SIG-M5 (cell line): ENCODE measurements at regions not wholly inside any gene's neighbourhood (a gene's known extent, or its start where the extent isn't known, plus 50 kb on each side); places are given as distances from the start of the nearest gene placed in this dataset.

ENCODE experiments used
- DNase-seq: peaks from one replicate; lab custom pipeline; 2025; lab: John Stamatoyannopoulos, UW

DNA sequence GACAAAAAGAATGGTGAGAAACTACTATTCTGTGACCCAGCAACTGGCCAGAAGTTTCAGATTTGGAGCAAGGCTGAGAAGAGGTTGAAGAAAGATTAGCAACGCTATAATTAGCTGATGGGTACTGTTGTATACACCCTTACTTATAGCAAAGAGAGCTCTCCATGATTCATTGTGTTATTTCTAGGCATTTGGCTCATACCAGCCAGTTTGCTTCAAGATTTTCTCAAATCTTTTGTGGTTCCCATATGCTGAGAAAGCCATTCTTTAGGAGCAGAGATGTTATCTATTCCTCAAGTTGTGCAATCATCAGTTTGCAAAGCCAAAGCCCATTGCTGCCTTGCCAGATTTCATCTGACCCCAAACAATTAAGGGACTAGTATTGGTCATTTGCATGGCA lies 179.4 kb downstream of the ETS1 start:
- DNase-seq: no peak

DNA sequence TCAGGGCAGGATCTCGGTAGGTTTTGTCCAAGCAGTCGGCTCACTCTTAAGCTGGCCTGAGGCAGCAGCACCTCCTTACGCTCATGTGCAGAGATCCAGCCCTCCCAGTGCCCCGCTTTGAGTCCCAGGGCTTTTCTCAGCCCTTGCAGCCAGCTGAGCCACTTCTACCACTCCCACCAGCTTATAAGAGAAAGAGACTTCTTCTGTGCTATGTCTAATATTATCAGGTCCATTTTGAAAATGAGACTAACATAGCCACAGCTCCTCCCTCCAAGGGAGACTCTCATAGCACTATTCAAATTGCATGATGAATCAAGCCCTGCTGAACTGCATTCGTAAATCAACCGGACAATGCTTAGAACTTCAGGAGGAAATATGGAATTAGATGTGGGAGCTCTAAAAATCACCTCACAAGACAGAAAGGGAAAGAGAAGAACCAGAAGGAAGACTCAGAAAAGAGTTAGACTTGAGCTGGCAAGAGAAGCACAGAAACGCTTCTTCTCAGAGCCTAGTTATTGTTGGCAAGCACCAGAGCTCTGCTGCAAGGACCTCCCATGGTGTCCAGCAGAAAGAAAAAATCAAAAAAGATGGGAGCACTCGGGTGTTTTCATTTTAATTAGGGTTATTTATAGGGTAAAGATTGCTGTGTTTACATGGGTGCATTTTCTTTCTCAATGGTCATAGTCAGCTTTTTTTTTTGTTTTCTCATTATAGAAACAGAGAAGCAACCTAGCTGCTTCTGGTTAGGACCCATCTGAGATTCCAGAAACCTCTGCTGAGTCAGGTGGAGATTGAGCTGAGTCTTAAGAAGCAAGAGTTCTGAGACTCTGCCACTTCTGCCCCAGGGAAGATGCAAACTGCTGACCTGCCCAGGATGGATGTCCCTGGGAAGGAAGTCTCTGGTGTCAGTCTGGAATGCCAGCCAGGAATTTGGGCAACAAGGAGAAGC lies 181.4 kb downstream of the ETS1 start:
- no peak for DNase-seq

DNA sequence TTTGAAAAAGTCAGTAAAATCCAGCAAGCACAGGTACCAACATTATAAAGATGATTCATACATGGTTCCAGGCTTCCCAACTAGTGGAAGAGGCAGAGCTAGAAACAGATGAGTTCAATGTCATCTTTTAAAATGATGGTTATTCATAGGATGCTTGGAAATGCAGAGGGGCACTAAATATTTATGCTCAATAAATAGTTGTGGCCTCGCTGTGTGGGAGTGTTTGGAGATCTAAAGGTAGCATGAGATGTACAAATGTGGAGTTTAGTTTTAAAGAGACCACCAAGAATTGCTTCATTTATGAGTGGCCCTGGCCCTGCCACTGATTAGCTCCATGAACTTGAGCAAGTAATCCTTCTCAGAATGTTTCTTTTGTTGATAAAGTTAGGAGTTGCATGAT lies 182.2 kb downstream of the ETS1 start:
- no peak for DNase-seq

DNA sequence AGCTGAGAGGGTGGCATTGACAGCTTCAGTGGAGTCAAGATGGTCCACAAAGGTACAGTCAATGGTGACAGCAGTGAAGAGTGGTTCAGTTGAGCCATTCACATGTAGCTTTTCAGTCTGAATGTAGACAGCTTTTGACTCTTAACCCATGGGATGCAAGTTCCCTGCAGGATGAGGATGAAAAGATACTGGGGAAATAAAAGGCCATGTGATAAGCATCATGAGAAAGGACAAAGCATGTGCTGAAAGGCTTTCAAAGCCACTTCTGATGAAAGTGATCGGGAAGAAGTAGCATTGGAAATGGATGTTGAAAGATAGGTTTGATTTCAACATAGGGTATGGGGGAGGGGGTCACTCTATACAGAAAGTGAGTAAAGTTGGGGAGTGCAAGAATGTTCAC lies 182.9 kb downstream of the ETS1 start:
- no peak for DNase-seq

DNA sequence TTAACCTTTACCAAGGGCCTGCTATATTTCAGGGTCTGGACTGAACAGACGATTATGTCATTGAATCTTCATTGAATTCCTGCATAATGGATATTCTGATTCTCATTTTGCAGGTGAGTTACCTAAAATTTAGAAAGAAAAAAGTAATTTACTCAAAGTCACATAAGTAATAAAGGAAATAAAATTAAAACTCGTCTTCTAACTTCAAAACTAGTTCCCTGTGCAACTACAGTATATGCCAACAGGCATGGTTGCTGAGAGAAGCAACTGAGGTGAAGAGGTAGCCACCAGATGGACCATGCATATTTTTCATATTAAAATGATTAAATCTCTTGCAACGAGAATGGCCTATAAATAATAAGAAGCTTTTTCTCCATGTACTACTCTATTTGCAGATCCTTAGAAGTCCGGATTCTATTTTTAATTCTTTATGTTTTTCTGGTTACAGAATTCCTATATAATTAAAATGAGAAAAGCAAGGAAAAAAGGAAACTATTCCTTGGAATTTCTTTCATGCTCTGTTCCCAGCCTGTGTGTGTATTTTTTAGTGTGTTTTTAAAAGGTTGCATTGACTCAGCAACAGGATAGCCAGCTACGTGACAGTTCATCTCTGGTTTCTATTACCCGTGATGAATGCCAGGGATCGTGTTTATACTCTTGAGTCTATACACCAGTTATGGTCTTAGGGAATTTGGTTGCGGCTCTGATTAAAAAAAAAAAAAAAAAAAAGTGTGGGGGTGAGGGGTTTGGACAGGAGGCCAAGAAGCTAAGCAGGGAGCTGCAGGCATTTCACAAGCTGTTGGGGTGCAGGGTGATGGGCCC lies 186.8 kb downstream of the ETS1 start:
- no peak for DNase-seq

DNA sequence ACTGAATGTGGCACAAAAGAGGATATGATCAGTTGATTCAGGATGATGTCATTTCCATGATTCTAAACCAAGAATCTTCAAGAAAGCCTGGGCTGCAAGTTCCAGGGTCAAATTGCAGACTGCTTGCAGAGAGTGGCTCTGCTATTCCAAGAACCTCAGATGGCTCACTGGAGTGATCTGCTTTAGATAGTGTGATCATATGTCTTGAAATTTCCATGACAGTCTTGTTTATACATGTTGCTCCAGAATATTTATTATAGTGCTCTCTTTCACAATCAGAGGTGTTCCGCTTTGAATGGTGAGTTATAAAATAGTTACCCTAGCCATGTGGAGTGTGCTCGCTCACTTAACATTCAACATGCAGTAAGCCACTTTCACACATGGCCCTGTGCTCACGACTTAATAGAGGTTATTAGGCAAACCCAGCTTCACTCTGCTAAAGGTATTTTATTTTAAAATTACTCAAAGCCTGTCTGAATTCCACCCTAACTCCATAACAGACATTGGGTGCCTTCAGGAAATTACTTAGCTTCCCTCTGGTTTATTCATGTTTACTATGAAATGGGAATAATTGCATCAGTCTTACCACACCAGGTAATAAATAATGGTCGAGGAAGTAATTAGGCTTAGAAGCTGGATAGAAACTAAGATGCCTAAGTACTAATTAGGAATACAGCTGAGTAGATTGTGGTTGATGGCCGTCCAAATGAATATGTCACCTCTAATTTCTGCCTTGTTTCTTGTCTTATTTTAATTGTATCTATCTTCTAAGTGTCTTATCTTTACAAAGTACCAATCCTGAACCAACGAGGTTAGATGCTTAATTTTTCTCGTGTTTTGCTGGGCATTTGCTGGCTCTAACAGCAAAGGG lies 187.9 kb downstream of the ETS1 start:
- no peak for DNase-seq

DNA sequence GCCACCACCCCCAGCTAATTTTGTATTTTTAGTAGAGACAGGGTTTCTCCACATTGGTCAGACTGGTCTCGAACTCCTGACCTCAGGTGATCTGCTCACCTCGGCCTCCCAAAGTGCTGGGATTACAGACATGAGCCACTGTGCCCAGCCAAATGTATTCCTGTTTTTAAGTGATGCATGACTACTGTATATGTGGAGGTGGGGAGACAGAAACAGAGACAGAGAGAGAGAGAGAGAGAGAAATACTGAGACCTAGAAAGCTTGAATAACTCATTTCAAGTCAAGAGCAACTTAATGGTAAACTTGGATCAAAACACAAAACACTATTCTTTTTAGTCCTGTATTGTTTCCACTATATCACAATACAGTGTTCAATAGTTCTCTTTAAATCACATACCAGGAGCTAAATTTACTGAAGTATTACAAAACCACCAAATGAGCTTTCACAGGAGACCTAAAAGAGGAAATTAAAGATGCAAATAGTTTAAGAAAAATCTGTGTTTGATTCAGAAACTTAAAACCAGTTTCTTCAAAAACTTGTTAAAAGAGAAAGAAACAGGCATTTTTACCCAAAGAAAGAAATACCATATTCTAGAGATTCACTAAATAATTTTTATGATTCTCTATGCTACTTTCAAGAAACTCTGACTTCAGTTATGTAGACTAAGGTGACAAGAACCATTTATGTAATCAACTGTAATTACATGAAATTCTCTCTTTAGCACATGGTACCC lies 188.7 kb downstream of the ETS1 start:
- no peak for DNase-seq

DNA sequence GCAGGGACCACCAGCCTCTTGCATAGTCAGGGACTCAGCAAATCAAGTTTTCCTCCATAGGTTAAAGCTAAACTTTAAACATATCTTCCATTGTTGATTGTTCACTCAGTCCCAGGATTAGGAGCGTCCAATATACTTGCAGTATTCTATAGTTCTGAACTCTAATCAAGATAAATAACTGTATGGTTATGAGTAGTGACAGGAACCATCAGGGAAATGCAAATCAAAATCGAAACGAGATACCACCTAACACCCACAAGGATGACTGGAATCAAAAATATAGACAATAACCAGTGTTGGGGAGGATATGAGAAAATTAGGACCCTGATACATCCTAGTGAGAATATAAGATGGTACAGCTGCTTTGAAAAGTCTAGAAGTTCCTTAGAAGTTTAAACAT lies 190.0 kb downstream of the ETS1 start:
- no peak for DNase-seq

DNA sequence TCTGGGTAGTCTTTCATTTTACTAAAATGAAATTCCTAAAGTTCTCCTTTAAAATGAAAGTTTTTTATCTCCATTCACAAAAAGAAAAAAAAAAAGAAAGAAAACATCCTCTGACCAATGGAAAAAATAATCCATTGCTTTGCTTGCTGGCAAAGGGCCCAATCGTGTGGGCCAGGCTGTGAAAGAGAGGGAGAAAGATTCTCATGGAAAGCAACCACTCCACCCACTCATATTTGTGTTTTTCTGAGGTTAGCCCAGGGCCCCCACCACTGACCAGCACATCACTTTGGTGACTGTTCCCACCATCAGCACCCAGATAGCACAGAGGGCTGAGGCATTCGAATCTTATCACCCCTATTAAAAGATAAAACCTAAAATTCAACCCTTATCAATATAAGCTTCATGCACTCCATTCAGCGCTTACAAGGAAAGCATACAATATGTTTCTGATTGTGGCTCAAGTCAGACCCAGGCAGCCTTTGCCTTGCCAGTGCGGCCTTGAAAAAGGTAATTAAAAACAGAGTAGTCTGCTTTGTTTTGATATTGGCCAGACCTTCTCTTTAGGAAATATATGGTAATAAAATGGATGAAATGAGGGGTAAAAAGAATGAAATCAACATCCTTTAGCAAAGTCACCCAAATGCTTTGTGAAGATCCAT lies 192.8 kb downstream of the ETS1 start:
- DNase-seq: no peak

DNA sequence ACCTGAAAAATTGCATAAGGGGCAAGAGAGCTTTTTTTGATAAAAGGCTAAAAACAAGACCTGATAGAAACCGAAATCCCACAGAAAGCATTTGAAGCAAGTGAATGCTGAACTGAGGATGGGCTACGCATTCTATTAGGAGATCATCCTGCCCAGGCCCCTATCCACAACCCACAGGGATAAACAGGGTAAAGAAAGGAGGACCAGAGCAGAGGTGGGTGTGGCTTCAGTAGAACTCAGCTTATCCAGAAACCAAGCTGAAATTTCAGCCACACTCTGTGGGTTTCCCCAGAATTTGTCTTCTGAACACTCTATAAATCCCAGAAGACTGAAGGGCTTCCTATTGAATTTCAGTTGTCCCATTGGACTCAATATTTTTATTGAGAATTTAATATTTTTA lies 195.1 kb downstream of the ETS1 start:
- no peak for DNase-seq

DNA sequence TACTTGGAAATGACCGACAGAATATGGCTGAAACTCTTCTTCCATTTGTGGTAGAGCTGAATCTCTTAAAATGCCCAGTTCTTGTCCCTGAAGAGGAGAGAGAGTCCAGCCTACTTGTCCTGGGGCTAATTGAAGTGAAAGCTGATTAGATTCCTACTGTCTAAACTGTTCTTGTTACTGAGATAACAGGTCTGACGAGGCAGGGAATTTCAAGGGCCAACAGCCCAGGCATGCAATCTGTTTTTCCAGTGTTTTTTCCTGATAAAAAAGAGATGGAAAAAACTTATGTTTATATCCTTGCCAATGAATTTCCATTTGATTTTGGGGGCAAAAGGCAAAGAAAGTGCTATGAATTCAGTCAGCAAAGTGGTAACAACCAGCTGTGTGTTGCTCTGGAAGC lies 195.5 kb downstream of the ETS1 start:
- DNase-seq: no peak

DNA sequence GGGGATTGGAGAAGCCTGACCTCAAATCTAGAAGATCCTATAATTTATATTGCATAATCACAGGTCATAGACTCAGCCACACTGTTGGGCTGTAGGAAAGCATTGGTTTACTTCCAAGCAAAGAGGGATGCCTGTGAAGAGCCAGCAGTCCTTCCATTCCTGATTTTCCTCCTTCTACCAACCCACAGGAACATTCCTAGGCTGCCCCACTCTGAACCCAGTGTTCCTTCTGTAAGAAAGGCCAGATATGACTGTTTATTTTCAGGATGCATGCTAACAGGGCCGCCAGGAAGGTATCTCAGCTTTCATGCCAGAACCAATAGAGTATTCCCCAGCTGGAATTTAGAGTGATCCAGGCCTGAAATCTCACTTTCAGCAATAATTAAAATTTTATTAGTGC lies 197.1 kb downstream of the ETS1 start:
- DNase-seq: no peak

DNA sequence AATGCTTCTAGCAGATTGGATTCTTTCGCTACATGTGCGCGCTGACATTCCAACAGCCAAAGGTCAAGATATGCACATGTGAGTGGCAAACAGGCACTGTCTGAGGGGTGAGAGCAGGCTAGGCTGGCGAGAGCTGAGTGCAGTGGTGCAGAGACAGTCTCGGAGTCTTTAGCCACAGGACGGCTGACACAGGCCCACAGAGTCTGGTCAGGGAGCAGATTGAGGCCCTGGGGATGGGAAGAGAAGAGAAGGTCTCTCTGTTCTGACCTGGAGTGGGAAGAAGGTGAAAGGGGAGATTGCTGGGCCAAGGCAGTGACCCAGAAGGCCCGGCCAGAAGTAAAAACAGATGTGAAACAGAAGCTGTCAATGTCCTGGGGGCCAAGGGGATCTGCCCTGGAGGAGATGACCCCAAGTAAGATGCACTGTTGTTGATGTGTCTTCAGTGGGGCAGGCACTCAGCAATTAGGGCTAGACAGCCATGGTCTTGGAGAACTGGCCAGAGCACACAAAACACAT lies 197.8 kb downstream of the ETS1 start:
- DNase-seq: no peak

DNA sequence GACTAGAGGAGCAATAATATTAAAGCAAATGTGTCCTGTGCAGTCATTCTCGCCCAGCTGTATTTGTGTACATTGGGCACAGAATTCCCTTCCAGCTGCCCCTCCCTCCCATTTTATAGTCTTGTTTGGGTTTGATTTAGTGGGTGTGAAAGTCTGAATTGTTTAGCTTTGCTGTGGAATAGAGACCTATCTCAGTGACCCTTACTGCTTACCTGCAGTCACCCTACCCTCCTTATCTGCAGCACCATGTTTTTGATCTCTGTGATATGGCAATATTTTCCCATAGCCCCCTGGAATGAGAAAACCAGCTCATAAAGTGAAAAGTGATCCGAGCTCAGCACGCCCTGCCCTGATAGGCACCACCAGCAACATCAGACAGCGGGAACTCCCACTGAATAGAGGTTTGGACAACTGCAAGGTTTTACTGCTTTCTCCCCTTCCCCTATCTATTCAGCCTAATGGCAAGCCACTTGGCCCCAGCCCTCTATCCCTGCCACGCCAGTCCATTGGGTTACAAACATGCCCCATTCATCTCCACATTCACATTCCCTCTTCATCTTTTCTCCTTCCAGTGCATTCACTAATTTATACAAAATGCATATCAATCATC lies 199.0 kb downstream of the ETS1 start:
- no peak for DNase-seq

DNA sequence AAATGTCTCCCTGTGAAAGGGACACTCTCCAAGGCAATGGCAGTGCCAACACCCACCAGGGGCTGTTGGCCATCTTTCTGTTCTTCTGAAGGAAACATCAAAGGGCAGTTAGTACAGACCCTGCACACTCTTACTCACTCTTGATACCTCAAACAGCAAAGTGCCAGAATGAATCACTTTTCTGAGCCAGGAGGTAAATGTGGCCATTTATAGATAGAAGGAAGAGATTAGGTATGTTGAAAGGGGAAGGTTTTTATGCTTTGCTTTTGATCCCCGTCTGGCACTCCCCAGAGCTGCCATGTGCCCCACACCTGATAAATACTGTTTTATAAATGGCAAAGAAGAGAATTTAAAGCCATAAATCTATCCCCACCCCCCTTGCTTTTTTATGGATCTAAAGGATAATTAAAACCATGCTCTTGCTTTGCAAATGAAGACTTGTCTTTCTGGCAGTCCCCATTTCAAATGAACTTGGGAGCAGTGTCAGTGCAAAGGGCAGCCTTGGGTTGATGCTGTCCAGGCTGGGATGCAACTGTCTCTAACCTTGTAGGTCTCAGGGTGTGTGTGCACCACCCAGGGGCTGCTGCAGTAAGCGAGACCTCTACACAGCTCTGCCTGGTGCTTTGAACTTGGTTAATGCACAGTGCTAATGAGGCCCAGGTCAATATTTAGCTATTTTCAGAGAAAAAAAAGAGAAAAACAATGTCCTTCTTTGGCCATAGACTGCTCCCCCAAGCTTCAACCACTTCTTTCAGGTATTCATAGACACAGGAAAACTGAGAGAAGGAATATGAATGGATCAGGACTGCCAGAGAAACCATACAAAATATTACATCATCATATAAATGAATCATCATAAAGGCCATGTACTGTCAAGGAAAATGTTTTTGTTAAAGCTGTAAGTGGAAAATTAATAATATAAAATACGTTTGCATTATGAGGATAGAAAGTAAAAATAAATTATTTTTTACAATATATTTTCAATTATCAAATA lies 207.5 kb downstream of the ETS1 start:
- no peak for DNase-seq

DNA sequence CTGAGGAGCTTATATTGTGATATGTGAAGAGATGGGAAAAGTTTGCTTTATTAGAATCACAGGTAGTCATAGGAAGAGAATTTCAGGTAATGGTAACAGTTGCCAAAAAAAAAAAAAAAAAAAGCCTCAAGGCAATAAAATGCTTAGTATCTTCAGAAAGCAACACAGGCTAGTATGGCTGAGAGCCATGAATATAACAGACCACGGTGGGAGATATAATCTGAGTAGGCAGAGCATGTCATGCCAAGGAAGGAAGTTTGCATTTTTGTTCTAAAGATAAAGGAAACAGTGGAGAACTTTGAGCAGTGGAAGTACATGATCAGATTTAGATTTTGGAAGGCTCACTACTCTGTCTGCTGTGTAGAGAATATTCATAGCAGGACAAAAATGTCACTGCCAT lies 211.4 kb downstream of the ETS1 start:
- no peak for DNase-seq

DNA sequence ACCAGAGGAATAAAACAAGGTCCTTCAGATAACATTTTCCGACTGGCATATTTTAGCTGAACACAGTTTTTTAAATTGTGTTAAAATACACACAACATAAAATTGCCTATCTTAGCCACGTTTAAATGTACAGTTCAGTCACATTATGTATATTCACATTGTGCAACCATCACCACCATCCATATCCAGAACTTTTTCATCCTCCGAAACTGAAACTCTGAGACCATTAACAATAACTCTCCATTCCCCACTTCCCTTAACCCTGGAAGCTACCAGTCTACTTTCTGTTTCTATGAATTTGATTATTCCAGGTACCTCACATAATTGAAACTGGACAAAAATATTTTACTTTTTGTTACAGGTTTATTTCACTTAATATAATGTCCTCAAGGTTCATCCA lies 213.3 kb downstream of the ETS1 start:
- DNase-seq: no peak

DNA sequence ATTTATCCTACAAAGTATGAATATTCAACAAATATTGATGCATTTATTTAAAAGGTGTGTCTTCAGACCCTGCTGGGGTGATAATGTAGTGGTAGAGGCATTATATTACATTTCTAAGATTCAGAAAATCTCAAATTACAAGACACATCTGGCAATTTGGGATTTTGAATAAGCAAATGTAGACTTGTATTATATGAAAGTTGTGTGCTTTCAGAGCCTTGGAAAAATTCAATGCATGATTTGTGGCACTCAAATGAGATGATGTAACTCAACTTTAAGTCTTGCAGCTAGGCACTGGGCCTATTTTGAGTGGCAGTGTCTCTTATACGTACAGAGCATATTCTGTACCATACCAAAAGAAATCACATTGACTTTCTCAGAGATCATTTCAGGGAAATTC lies 214.4 kb downstream of the ETS1 start:
- no peak for DNase-seq

DNA sequence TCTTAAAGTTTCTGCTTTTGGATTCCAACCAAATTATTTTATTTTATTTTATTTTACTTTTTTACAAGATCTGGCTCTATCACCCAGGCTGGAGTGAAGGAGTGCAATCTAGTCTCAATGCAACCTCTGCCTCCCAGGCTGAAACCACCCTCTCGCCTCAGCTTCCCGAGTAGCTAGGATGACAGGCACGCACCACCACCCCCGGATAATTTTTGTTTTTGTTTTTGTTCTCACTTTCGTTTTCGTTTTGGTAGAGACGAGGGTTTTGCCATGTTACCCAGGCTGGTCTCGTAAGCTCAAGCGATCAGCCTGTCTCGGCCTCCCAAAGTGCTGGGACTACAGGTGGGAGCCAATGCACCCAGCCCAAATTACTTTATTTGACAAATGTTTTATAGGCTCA lies 219.8 kb downstream of the ETS1 start:
- DNase-seq: no peak
